ENCODE measurements at regions not wholly inside any gene's neighbourhood (a gene's known extent, or its start where the extent isn't known, plus 50 kb on each side); places are given as distances from the start of the nearest gene placed in this dataset.

- Histone ChIP-seq H3K79me2 (ENCODE audit: insufficient read depth, low read length) (no peaks in the 10 kb centered on the region), H3K27ac (ENCODE audit: low read depth, low read length) (no peak overlapping the region), H2AFZ (ENCODE audit: low read depth, low read length, poor library complexity, severe bottlenecking) (no peak overlapping the region), H3K9ac (ENCODE audit: low read length) (no peak overlapping the region), H3K27me3 (ENCODE audit: insufficient read depth, low read length) (peaks cover 4% of the 10 kb centered on the region; the same call in 1 of the 2 replicates), H4K20me1 (ENCODE audit: insufficient read depth) (no peaks in the 10 kb centered on the region), H3K4me3 (replicated peaks in 1 of 2; ENCODE audit: low read depth in 1 of 2, low read length in 2 of 2) (no peak overlapping the region), H3K4me1 (ENCODE audit: control insufficient read depth in 1 of 2, insufficient read depth in 2 of 2, low read length in 2 of 2) (no peaks in the 10 kb centered on the region), H3K9me2 (ENCODE audit: insufficient read depth) (no peaks in the 10 kb centered on the region), H3K36me3 (ENCODE audit: control insufficient read depth in 1 of 2, insufficient read depth in 2 of 2, low read length in 2 of 2) (no peaks in the 10 kb centered on the region), H3K9me3 (ENCODE audit: control insufficient read depth in 1 of 2, insufficient read depth in 1 of 2, low read depth in 1 of 2, low read length in 2 of 2) (no peaks in the 10 kb centered on the region), H3K4me2 (ENCODE audit: low read length) (no peak overlapping the region)
- intact Hi-C loops (cut with micrococcal nuclease), result loop anchor here (10.0 kb wide), 1 partner anchor 1540 kb away; the partner anchor contains the start of gene NRP2
- DNase-seq (ENCODE audit: low read depth, low spot score), result no peak
- TF ChIP-seq SP1 (IDR thresholded peaks at IDR 0.05; ENCODE audit: low read depth) (no peak), SIN3A (IDR thresholded peaks at IDR 0.05; ENCODE audit: low read depth) (no peak)
- CTCF ChIA-PET, result interaction anchor here (1.2 to 1.3 kb wide), 2 partner anchors 10 to 116 kb away, joined by 7 to 8 read pairs; no protein-coding TSS in a partner anchor
- ATAC-seq, result no peak
- RAD21 ChIA-PET (ENCODE audit: low non-redundant PET in 1 of 2, low total read pairs in 2 of 2, uncharacterized antibody in 2 of 2, unreplicated experiment in 2 of 2), result no interaction called here
- POLR2A ChIA-PET, result no interaction called here
- BruUV-seq (replicated peaks), result no TSS peak
Observed at GRCh38 chr2:204144492-204144891, 207.9 kb downstream of the ICOS start.

- H3K27me3 ChIP-seq (ENCODE audit: insufficient read depth, low read length), result peaks cover 4% of the 10 kb centered on the region; the same call in 1 of the 2 replicates
- TF ChIP-seq RAD21 (IDR thresholded peaks at IDR 0.05; ENCODE audit: low read depth) (peak; percentile 91), CTCF (IDR thresholded peaks at IDR 0.05 in 2 of 3, conservative IDR thresholded peaks at IDR 0.05 in 1 of 3; ENCODE audit: borderline replicate concordance in 1 of 3, insufficient read depth in 1 of 3, low read depth in 2 of 3, low read length in 2 of 3) (peak; percentile 73 to 98 (median 90)), ELF1 (IDR thresholded peaks at IDR 0.05; ENCODE audit: borderline replicate concordance, low read depth) (no peak)
- TF ChIP-seq, protein P1, sequence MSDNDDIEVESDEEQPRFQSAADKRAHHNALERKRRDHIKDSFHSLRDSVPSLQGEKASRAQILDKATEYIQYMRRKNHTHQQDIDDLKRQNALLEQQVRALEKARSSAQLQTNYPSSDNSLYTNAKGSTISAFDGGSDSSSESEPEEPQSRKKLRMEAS (IDR thresholded peaks at IDR 0.05), result no peak
- H2AFZ ChIP-seq (ENCODE audit: low read depth, low read length, poor library complexity, severe bottlenecking), result no peak overlapping the region
- no peak overlapping the region for H3K4me3 ChIP-seq (replicated peaks in 1 of 2; ENCODE audit: low read depth in 1 of 2, low read length in 2 of 2)
- no peak overlapping the region for H3K27ac ChIP-seq (ENCODE audit: low read depth, low read length)
- BruUV-seq (replicated peaks), result no TSS peak
- peak; percentile 60 for DNase-seq (ENCODE audit: low read depth, low spot score)
- ChIA-PET RAD21 (ENCODE audit: low non-redundant PET in 1 of 2, low total read pairs in 2 of 2, uncharacterized antibody in 2 of 2, unreplicated experiment in 2 of 2) (interaction anchor here (0.7 to 0.8 kb wide), 2 partner anchors 78 to 132 kb away, joined by 3 read pairs; no protein-coding TSS in a partner anchor), POLR2A (no interaction called here), CTCF (interaction anchor here (0.7 to 1.3 kb wide), 8 partner anchors 9 to 120 kb away, joined by 3 to 19 read pairs (median 5); no protein-coding TSS in a partner anchor)
- H3K4me1 ChIP-seq (ENCODE audit: control insufficient read depth in 1 of 2, insufficient read depth in 2 of 2, low read length in 2 of 2), result no peaks in the 10 kb centered on the region
- H3K4me2 ChIP-seq (ENCODE audit: low read length), result no peak overlapping the region
- H4K20me1 ChIP-seq (ENCODE audit: insufficient read depth), result no peaks in the 10 kb centered on the region
- no peaks in the 10 kb centered on the region for H3K36me3 ChIP-seq (ENCODE audit: control insufficient read depth in 1 of 2, insufficient read depth in 2 of 2, low read length in 2 of 2)
- H3K79me2 ChIP-seq (ENCODE audit: insufficient read depth, low read length), result no peaks in the 10 kb centered on the region
- H3K9me2 ChIP-seq (ENCODE audit: insufficient read depth), result no peaks in the 10 kb centered on the region
- peak; percentile 100 for ATAC-seq
- no peaks in the 10 kb centered on the region for H3K9me3 ChIP-seq (ENCODE audit: control insufficient read depth in 1 of 2, insufficient read depth in 1 of 2, low read depth in 1 of 2, low read length in 2 of 2)
- H3K9ac ChIP-seq (ENCODE audit: low read length), result no peak overlapping the region
- intact Hi-C loops (cut with micrococcal nuclease), result loop anchor here (1.0 to 10.0 kb wide), 4 partner anchors 33 to 1782 kb away; partner anchors contain the start of gene NRP2
Observed at GRCh38 chr2:204145263-204145751, 208.7 kb downstream of the ICOS start.
